Gastrocnemius medialis (tissue), 4 donors: ENCODE measurements at regions not wholly inside any gene's neighbourhood (a gene's known extent, or its start where the extent isn't known, plus 50 kb on each side); places are given as distances from the start of the nearest gene placed in this dataset.

Experiments
- ATAC-seq, 2 donors: fragments of 150-250 bp; one replicate each; pipeline ENCODE4 v1.9.1; 2016
- DNase-seq, 2 donors: peaks; one replicate each; pipeline ENCODE4 v3.0.0-alpha.2; 2019
- H3K27ac ChIP-seq, 4 donors: fragments of 200-600 bp; sonication (generic); 1 replicate in 1 of 4; 2 replicates in 3 of 4; pipeline ENCODE4 v1.5.1; 2016 to 2018; ENCODE audit warnings: mild to moderate bottlenecking in 2 of 4, moderate library complexity in 1 of 4
- H3K27me3 ChIP-seq, 3 donors: fragments of 200-600 bp; sonication (generic) in 2 of 3; 1 replicate in 1 of 3; 2 replicates in 2 of 3; pipeline versions ENCODE4 v1.5.1 to v1.6.0; 2016 to 2019; ENCODE audit warnings: mild to moderate bottlenecking in 1 of 3, moderate library complexity in 1 of 3
- H3K36me3 ChIP-seq, 2 donors: fragments of 200-600 bp; sonication (generic) in 1 of 2; one replicate each; pipeline ENCODE4 v1.5.1; 2017 to 2018
- H3K4me1 ChIP-seq, 2 donors: fragments of 200-600 bp; sonication (generic) in 1 of 2; one replicate each; pipeline ENCODE4 v1.5.1; 2016 to 2017; ENCODE audit warnings: mild to moderate bottlenecking in 2 of 2
- H3K4me3 ChIP-seq, 4 donors: fragments of 200-600 bp; sonication (generic) in 3 of 4; 1 replicate in 1 of 4; 2 replicates in 3 of 4; pipeline ENCODE4 v1.5.1; 2016 to 2019; ENCODE audit warnings: mild to moderate bottlenecking in 2 of 4
- H3K9me3 ChIP-seq, 3 donors: fragments of 200-600 bp; sonication (generic) in 2 of 3; 1 replicate in 1 of 3; 2 replicates in 2 of 3; pipeline ENCODE4 v1.5.1; 2016 to 2019
- POLR2A ChIP-seq, 2 donors: fragments of 450-650 bp; IDR thresholded peaks; one replicate each; pipeline ENCODE4 v1.6.1; 2017; ENCODE audit warnings: antibody characterized with exemption in 2 of 2, mild to moderate bottlenecking in 2 of 2, moderate library complexity in 2 of 2
- in situ Hi-C, 4 donors: fragments of 200-750 bp; cut with MboI; loops; one replicate each; pipeline versions ENCODE4 v1.15.0 to v1.8.0; 2017; ENCODE audit warnings: low sequenced_read_pairs in 4 of 4
- intact Hi-C: fragments of 100-400 bp; cut with DNase I; formaldehyde crosslinking; loops from one replicate; pipeline ENCODE4 v1.15.1; 2023; ENCODE audit warnings: low total_unique reads
- TF ChIP-seq, protein P1 (sequence below), 5 experiments: fragments of 450-650 bp in 3 of 5; fragments of 200-600 bp in 2 of 5; sonication (generic) in 2 of 5; IDR thresholded peaks in 4 of 5; conservative IDR thresholded peaks in 1 of 5; 1 replicate in 4 of 5; 2 replicates in 1 of 5; pipeline ENCODE4 v1.5.1; 2016 to 2019; ENCODE audit warnings: antibody characterized with exemption in 5 of 5, mild to moderate bottlenecking in 3 of 5, moderate library complexity in 3 of 5

DNA sequence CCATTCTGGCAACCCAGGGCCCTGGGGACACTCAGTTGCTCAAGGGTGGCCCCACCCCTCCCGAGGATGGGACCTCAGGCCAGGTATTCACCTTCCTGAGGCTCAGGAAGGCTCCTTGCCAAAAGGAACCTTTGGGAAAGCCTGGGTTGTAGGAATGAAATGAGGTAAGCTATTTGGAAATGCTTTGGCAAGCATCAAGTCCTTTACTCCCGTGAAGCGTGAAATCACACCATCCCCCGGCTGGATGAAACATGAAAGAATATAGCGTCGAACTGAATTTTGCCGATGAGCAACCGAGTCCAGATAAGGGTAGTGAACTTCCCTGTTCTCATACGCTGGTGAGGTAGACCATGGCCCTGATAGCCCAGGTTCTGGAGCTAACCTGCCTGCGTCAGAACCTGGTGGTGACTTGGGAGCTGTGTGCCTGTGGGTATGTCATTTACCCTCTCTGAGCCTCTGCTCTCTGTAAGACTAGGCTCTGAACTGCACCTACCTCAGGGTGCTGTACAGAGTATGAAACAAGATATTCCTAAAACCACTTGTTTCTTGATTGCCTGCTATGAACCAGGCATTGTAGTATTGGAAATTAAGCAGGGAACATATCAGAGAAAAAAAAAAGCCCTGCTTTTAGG, 105.3 kb upstream of the BOD1 start:
- H3K4me1 ChIP-seq = no peaks in the 10 kb centered on the region
- DNase-seq = no peak
- H3K27me3 ChIP-seq = no peaks in the 10 kb centered on the region
- intact Hi-C loops (no loop called here), in situ Hi-C loops (no loop called here)
- H3K36me3 ChIP-seq = no peaks in the 10 kb centered on the region
- TF ChIP-seq, protein P1, sequence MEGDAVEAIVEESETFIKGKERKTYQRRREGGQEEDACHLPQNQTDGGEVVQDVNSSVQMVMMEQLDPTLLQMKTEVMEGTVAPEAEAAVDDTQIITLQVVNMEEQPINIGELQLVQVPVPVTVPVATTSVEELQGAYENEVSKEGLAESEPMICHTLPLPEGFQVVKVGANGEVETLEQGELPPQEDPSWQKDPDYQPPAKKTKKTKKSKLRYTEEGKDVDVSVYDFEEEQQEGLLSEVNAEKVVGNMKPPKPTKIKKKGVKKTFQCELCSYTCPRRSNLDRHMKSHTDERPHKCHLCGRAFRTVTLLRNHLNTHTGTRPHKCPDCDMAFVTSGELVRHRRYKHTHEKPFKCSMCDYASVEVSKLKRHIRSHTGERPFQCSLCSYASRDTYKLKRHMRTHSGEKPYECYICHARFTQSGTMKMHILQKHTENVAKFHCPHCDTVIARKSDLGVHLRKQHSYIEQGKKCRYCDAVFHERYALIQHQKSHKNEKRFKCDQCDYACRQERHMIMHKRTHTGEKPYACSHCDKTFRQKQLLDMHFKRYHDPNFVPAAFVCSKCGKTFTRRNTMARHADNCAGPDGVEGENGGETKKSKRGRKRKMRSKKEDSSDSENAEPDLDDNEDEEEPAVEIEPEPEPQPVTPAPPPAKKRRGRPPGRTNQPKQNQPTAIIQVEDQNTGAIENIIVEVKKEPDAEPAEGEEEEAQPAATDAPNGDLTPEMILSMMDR (IDR thresholded peaks at IDR 0.05 in 4 of 5, conservative IDR thresholded peaks at IDR 0.05 in 1 of 5) = no peak
- no peak for TF ChIP-seq POLR2A (IDR thresholded peaks at IDR 0.05)
- ATAC-seq = no peak
- no peak overlapping the region for H3K27ac ChIP-seq
- H3K9me3 ChIP-seq = peaks cover 0 to 4% (median 0%) of the 10 kb centered on the region in 3 donors
- H3K4me3 ChIP-seq = no peak overlapping the region

DNA sequence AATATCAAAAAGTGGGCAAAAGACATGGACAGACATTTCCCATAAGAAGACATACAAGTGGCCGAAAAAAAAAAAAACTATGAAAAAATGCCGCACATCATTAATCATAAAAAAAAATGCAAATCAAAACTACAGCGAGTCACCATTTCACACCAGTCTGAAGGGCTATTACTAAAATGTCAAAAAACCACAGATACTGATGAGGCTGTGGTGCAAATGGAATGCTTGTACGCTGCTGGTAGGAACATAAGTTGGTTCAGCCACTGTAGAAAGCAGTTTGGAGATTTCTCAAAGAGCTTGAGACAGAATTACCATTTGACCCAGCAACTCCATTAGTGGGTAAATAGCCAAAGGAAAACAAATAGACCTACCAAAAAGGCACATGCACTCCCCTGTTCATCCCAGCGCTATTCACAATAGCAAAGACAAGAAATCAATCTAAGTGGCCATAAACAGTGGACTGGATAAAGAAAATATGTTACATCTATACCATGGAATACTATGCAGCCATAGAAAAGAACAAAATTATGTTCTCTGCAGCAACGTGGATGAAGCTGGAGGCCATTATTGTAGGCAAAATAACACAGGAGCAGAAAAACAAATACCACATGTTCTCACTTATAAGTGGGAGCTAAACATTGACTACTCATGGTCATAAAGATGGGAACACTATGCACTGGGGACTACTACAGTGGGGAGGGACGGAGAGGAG, 110.6 kb upstream of the BOD1 start:
- in situ Hi-C loops = no loop called here
- no peak for ATAC-seq
- Histone ChIP-seq H3K36me3 (no peaks in the 10 kb centered on the region), H3K27me3 (no peaks in the 10 kb centered on the region), H3K4me1 (no peaks in the 10 kb centered on the region), H3K27ac (no peak overlapping the region), H3K4me3 (no peak overlapping the region), H3K9me3 (peaks cover 0 to 4% (median 0%) of the 10 kb centered on the region in 3 donors)
- intact Hi-C loops = no loop called here
- DNase-seq = no peak
- TF ChIP-seq, protein P1 (IDR thresholded peaks at IDR 0.05 in 4 of 5, conservative IDR thresholded peaks at IDR 0.05 in 1 of 5) = no peak
- no peak for TF ChIP-seq POLR2A (IDR thresholded peaks at IDR 0.05)

DNA sequence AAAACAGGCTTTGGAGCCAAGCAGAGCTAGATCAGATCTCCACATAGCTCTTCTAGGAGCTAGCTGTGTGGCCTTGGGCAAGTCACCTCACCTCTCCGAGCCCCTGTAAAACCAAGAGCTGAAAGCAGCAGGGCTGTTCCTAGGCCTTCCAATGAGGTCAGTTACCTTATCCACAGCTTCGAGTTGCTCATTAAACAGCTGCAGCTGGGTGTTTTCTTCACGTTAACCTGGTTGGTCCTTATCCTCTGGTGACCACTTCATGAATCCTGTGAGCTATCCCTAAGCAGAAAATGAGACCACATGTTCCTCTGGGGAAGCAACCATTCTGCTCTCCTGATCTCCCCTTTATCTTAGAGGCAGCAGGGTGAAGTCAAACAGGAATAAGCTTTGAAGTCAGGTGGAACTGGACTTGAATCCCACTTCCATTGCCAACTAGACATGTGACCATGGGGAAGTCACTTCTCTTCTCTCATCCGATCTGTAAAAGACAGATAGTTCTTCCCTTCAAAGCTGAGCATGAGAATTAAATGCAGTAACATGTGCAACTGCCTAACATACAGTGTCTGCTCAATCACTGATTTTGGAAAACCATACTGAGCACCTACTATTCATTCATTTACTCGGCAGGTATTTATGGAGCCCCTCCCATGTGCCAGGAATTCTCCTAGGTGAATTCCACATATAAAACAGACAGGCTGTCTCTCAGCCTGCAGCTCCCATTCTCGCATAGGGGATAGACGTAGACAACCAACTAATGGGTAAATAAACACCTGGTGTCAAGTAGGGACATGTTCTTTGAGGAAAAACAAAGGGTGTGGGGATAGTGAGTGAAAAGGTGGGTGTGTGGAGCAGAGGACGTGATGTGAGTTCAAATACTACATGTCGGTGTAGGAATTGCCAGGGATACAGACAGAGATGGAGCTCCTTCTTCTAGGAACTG, 111.7 kb upstream of the BOD1 start:
- intact Hi-C loops = no loop called here

GRCh38 chr5:173729079-173729765, 112.8 kb upstream of the BOD1 start:
- intact Hi-C loops = no loop called here
- no peak for ATAC-seq

More for the DNA sequence above, 111.7 kb upstream of the BOD1 start:
- no peak for DNase-seq
- Histone ChIP-seq H3K27me3 (no peaks in the 10 kb centered on the region), H3K27ac (no peak overlapping the region), H3K36me3 (no peaks in the 10 kb centered on the region), H3K4me1 (no peaks in the 10 kb centered on the region), H3K9me3 (peaks cover 0 to 4% (median 0%) of the 10 kb centered on the region in 3 donors), H3K4me3 (no peak overlapping the region)
- no peak for TF ChIP-seq POLR2A (IDR thresholded peaks at IDR 0.05)
- TF ChIP-seq, protein P1 (IDR thresholded peaks at IDR 0.05 in 4 of 5, conservative IDR thresholded peaks at IDR 0.05 in 1 of 5) = no peak
- peak in 1 of 2 donors; percentile 34 for ATAC-seq
- in situ Hi-C loops = no loop called here

More at GRCh38 chr5:173729079-173729765, 112.8 kb upstream of the BOD1 start:
- Histone ChIP-seq H3K27ac (no peak overlapping the region), H3K27me3 (no peaks in the 10 kb centered on the region), H3K4me1 (no peaks in the 10 kb centered on the region), H3K36me3 (no peaks in the 10 kb centered on the region), H3K9me3 (peaks cover 0 to 4% (median 0%) of the 10 kb centered on the region in 3 donors), H3K4me3 (no peak overlapping the region)
- TF ChIP-seq, protein P1 (IDR thresholded peaks at IDR 0.05 in 4 of 5, conservative IDR thresholded peaks at IDR 0.05 in 1 of 5) = no peak
- TF ChIP-seq POLR2A (IDR thresholded peaks at IDR 0.05) = no peak
- in situ Hi-C loops = no loop called here
- DNase-seq = no peak
